ENCODE measurements at regions not wholly inside any gene's neighbourhood (a gene's known extent, or its start where the extent isn't known, plus 50 kb on each side); places are given as distances from the start of the nearest gene placed in this dataset.

DNA sequence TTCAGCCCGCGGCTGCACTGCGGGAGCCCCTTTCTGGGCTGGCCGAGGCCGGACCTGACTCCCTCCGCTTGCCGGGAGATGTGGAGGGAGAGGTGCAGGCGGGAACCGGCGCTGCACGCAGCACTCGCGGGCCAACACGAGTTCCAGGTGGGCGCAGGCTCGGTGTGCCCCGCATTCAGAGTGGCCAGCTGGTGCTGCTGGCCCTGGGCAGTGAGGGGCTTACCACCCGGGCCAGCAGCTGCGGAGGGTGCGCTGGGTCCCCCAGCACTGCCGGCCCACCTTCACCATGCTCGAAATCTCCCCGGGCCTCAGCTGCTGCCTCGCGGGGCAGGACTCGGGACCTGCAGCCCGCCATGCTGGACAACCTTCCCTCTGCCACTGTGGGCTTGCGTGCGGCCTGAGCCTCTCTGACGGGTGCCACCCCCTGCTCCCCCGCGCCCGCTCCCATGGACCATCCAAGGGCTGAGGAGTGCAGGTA lies 733.5 kb upstream of the CCDC54 start:
- CTCF ChIA-PET, result interaction anchor here (0.6 kb wide), 1 partner anchor 319 kb away, joined by 3 read pairs; no protein-coding TSS in a partner anchor
- Histone ChIP-seq H3K27me3 (ENCODE audit: control insufficient read depth, insufficient read depth, low read length) (no peaks in the 10 kb centered on the region), H3K4me3 (ENCODE audit: low read depth, low read length) (no peak overlapping the region), H3K36me3 (ENCODE audit: control insufficient read depth, insufficient read depth, low read length) (no peaks in the 10 kb centered on the region)
- no peak for DNase-seq (ENCODE audit: low read depth)
- POLR2A ChIA-PET, result no interaction called here
- no peak for TF ChIP-seq CTCF (IDR thresholded peaks at IDR 0.05; ENCODE audit: insufficient read depth, low read depth, low read length)

DNA sequence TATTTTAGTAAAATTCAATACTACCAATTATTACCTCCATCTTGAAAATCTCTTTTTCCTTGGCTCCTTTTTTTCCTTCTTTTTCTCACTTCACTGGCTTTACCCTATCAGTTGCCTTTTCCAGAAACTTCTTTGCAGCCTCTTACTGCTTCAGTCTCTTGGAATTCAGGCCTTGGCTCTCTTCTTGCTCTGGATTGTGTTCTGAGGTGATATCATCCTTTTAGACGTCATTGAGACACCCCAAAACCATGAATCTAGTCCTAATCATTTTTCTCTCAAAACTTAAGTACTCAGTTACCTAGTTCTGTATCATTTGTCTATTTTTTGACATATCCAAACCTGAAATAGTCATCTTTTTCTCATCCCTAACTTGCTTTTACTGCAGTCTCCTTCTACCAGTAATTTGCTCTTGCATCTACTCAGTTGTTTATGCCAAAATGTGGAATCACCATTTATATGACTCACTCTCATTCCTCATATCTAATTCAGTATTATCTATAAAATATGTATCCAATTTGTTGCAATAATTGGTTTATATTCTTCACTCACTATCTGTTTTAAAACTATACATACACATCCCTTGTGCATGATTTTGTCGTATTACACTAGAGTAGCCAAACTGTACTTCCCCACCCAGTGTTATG lies 703.2 kb upstream of the CCDC54 start:
- DNase-seq (ENCODE audit: low read depth), result no peak
- CTCF ChIA-PET, result no interaction called here
- no peak overlapping the region for H3K4me3 ChIP-seq (ENCODE audit: low read depth, low read length)

GRCh38 chr3:106675451-106675850 lies 701.8 kb upstream of the CCDC54 start:
- TF ChIP-seq CTCF (IDR thresholded peaks at IDR 0.05; ENCODE audit: insufficient read depth, low read depth, low read length), result no peak
- DNase-seq (ENCODE audit: low read depth), result no peak
- H3K36me3 ChIP-seq (ENCODE audit: control insufficient read depth, insufficient read depth, low read length), result no peaks in the 10 kb centered on the region
- H3K4me3 ChIP-seq (ENCODE audit: low read depth, low read length), result no peak overlapping the region
- H3K27me3 ChIP-seq (ENCODE audit: control insufficient read depth, insufficient read depth, low read length), result no peaks in the 10 kb centered on the region
- POLR2A ChIA-PET, result no interaction called here
- CTCF ChIA-PET, result no interaction called here

More for the DNA sequence above, 703.2 kb upstream of the CCDC54 start:
- H3K27me3 ChIP-seq (ENCODE audit: control insufficient read depth, insufficient read depth, low read length), result no peaks in the 10 kb centered on the region
- H3K36me3 ChIP-seq (ENCODE audit: control insufficient read depth, insufficient read depth, low read length), result no peaks in the 10 kb centered on the region
- TF ChIP-seq CTCF (IDR thresholded peaks at IDR 0.05; ENCODE audit: insufficient read depth, low read depth, low read length), result no peak
- POLR2A ChIA-PET, result no interaction called here

- ChIA-PET POLR2A (no interaction called here), CTCF (interaction anchor here (0.7 kb wide), 1 partner anchor 548 kb away, joined by 3 read pairs; no protein-coding TSS in a partner anchor)
- no peak for TF ChIP-seq CTCF (IDR thresholded peaks at IDR 0.05; ENCODE audit: insufficient read depth, low read depth, low read length)
- DNase-seq (ENCODE audit: low read depth), result no peak
- Histone ChIP-seq H3K4me3 (ENCODE audit: low read depth, low read length) (no peak overlapping the region), H3K36me3 (ENCODE audit: control insufficient read depth, insufficient read depth, low read length) (no peaks in the 10 kb centered on the region), H3K27me3 (ENCODE audit: control insufficient read depth, insufficient read depth, low read length) (no peaks in the 10 kb centered on the region)
These were observed 698.4 kb upstream of the CCDC54 start for GRCh38 chr3:106678657-106679390.

- Histone ChIP-seq H3K27me3 (ENCODE audit: control insufficient read depth, insufficient read depth, low read length) (no peaks in the 10 kb centered on the region), H3K36me3 (ENCODE audit: control insufficient read depth, insufficient read depth, low read length) (no peaks in the 10 kb centered on the region), H3K4me3 (ENCODE audit: low read depth, low read length) (no peak overlapping the region)
- TF ChIP-seq CTCF (IDR thresholded peaks at IDR 0.05; ENCODE audit: insufficient read depth, low read depth, low read length), result no peak
- ChIA-PET POLR2A (no interaction called here), CTCF (interaction anchor here (0.7 kb wide), 1 partner anchor 8 kb away, joined by 3 read pairs; no protein-coding TSS in a partner anchor)
- DNase-seq (ENCODE audit: low read depth), result no peak
These were observed 693.2 kb upstream of the CCDC54 start for GRCh38 chr3:106683953-106684620.
